Large intestine (tissue), 3 donors: ENCODE measurements at regions not wholly inside any gene's neighbourhood (a gene's known extent, or its start where the extent isn't known, plus 50 kb on each side); places are given as distances from the start of the nearest gene placed in this dataset.
"Not testable (repeated sequence)": the region's sequence is repeated elsewhere in the genome, so short reads cannot be mapped to it uniquely, and the experiment has no call there.

Experiments used
- DNase-seq, 2 donors: peaks; one replicate each; pipeline versions ENCODE4 v3.0.0 to v3.0.0-alpha.2; 2013
- H3K27ac ChIP-seq: one replicate; pipeline ENCODE4 v1.5.1; 2013; ENCODE audit warnings: low read length
- H3K27me3 ChIP-seq: 2 replicates; pipeline ENCODE4 v1.6.1; 2013; ENCODE audit warnings: low read length; ENCODE audit not compliant: control insufficient read depth, insufficient read depth
- H3K36me3 ChIP-seq: 2 replicates; pipeline ENCODE4 v1.6.1; 2013; ENCODE audit warnings: low read length; ENCODE audit not compliant: control insufficient read depth, insufficient read depth
- H3K4me1 ChIP-seq: one replicate; pipeline ENCODE4 v1.6.1; 2013; ENCODE audit warnings: low read length; ENCODE audit not compliant: control insufficient read depth, insufficient read depth
- H3K4me3 ChIP-seq: one replicate; pipeline ENCODE4 v1.5.1; 2013; ENCODE audit warnings: low read length
- H3K9me3 ChIP-seq: one replicate; pipeline ENCODE4 v1.6.1; 2013; ENCODE audit warnings: mild to moderate bottlenecking, low read depth, low read length, moderate library complexity; ENCODE audit not compliant: control insufficient read depth
- WGBS: methylation state at CpG from one replicate; pipeline ENCODE4 v1.1.5; 2013; ENCODE audit warnings: low lambda C conversion rate; ENCODE audit not compliant: insufficient coverage; 5-methylcytosine and 5-hydroxymethylcytosine counted together

DNA sequence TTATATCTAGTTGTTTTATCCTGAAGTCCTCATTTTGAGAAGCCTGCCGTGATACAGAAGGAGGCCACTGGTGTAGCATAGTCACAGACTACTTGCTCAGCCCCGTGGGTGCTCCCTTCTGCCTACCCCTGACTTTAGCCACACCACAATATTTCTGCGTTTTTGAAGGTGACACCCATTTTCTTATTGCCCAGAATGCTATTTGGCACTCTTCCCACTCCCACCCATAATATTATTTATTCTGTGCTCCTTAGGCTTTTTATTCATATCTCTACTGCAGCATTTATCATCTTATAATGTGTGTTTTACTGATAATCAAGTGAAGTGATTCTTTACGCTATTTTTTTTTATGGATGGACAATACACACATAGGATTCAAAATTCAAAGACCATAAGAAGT, 107.3 kb downstream of the OR2B2 start:
- Histone ChIP-seq H3K4me3 (no peak overlapping the region), H3K27ac (no peak overlapping the region), H3K27me3 (no peaks in the 10 kb centered on the region), H3K4me1 (no peaks in the 10 kb centered on the region), H3K36me3 (no peaks in the 10 kb centered on the region), H3K9me3 (no peaks in the 10 kb centered on the region)
- DNase-seq = no peak
- no CpG with 5 or more reads among the region's 4 CpGs for WGBS

DNA sequence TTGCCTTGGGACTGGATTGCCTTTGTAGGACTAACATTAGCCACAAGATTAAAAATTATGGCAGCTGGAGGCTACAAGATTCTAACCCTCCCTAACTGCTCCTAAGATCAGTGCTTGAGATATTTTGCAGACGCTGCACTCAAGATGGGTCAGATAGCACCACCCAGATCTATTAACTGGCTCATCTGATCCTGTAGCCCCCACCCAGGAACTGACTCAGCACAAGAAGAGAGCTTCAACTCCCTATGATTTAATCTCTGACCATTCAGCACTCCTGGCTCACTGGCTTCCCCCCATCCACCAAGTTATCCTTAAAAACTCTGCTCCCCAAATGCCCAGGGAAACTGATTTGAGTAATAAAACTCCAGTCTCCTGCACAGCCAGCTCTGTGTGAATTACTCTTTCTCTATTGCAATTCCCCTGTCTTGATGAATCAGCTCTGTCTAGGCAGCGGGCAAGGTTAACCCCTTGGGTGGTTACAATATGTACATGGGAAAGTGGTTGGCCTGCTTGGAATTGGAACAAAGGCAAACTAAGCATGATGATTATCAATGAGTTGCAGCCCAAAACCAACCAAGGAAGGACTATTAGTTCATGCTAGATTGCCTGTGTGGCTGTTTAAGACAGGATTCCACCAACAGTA, 111.3 kb downstream of the OR2B2 start:
- WGBS = no CpG with 5 or more reads among the region's 2 CpGs
- Histone ChIP-seq H3K9me3 (no peaks in the 10 kb centered on the region), H3K4me1 (no peaks in the 10 kb centered on the region), H3K36me3 (no peaks in the 10 kb centered on the region), H3K27ac (no peak overlapping the region), H3K27me3 (no peaks in the 10 kb centered on the region), H3K4me3 (no peak overlapping the region)
- DNase-seq = no peak

DNA sequence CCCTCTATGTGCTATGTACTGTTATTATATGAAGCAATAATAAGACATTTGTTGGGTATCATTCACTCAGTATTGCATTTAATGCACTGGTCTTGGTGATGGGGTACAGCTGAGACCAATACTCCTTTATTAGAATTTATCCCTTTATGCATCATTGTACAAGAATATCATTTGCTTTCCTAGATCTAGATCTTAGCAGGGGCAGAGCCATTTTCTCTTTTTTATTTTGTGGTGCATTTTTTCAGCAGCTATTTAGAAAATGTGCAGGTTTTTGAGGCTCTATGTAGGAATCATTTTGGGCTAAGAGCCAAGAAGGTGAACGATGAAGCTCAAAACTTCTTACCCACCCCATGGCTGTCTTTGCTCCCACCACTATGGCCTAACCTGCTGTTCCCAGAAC, 114.2 kb downstream of the OR2B2 start:
- Histone ChIP-seq H3K4me3 (no peak overlapping the region), H3K36me3 (no peaks in the 10 kb centered on the region), H3K27me3 (no peaks in the 10 kb centered on the region), H3K4me1 (peaks cover 22% of the 10 kb centered on the region), H3K9me3 (no peaks in the 10 kb centered on the region), H3K27ac (no peak overlapping the region)
- no CpG with 5 or more reads among the region's 1 CpG for WGBS
- no peak for DNase-seq

DNA sequence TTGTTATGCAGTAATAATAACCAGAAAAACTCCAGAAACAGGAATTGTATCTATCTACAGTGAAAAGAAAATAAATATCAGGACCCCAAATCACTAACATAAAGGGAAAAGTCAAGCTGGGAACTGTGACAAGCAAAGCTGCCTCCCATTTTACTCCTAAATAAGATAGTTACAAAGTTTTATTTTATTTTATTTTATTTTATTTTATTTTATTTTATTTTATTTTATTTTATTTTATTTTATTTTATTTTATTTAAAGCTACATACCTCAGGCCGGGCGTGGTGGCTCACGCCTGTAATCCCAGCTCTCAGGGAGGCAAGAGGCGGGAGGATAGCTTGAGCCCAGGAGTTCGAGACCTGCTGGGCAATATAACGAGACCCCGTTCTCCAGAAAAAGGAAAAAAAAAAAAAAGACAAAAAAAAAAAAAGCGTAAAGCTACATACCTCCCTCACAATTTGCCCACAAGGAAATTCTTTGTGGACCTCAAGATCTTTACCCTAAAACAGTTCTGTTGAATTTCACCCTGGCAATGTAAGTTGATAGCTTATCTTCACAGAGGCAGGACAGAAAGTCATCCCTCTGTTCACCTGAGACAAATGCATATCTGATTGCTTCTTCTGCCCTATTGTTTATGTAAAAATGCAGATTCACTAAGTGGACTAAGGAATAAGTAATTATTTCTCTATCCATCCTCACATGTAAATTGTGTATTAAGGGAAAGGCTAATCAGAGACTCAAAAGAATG, 115.3 kb downstream of the OR2B2 start:
- H3K27me3 ChIP-seq, H3K9me3 ChIP-seq, H3K27ac ChIP-seq, H3K36me3 ChIP-seq, H3K4me3 ChIP-seq, DNase-seq: not testable (repeated sequence)
- peaks cover 22% of the 10 kb centered on the region for H3K4me1 ChIP-seq
- 98% methylated on average over 7 of the region's 8 CpGs for WGBS

DNA sequence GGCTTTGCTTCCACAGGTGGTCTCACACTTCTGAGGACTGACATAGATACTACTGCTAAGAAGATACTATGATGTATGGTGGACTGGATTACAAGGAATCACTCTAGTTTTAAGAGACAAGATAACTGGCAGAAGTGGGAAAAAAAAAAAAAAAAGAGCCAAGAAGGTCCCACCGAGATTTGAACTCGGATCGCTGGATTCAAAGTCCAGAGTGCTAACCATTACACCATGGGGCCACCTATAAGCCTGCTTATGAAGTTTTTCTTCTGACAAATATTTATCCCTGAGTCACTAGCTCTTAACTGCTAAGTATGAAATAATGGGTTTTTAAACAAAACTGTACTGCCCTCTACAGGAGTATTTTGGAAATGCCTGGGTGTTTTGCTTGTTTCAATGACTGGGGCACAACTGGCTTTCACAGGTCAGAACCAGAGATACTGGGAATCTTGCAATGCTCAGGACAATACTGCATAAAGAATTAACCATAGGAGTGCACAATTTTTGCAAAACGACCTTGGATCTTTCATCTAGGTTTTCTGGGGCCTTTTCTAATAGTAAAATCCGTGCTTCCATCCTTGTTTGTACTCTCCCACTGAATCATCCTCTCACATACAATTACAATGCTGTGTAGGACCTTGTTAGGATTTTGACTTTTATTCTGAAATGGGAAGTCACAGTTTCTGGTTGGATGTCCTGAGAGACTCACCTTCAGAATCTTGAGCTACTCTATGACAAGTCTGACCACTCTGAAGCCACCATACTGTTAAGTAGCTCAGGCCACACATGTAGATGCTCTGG, 116.3 kb downstream of the OR2B2 start:
- H3K36me3 ChIP-seq = no peaks in the 10 kb centered on the region
- peak; percentile 90 for DNase-seq
- H3K27ac ChIP-seq = no peak overlapping the region
- H3K9me3 ChIP-seq = no peaks in the 10 kb centered on the region
- H3K27me3 ChIP-seq = no peaks in the 10 kb centered on the region
- no peak overlapping the region for H3K4me3 ChIP-seq
- peaks cover 22% of the 10 kb centered on the region for H3K4me1 ChIP-seq
- WGBS = no CpG with 5 or more reads among the region's 5 CpGs

DNA sequence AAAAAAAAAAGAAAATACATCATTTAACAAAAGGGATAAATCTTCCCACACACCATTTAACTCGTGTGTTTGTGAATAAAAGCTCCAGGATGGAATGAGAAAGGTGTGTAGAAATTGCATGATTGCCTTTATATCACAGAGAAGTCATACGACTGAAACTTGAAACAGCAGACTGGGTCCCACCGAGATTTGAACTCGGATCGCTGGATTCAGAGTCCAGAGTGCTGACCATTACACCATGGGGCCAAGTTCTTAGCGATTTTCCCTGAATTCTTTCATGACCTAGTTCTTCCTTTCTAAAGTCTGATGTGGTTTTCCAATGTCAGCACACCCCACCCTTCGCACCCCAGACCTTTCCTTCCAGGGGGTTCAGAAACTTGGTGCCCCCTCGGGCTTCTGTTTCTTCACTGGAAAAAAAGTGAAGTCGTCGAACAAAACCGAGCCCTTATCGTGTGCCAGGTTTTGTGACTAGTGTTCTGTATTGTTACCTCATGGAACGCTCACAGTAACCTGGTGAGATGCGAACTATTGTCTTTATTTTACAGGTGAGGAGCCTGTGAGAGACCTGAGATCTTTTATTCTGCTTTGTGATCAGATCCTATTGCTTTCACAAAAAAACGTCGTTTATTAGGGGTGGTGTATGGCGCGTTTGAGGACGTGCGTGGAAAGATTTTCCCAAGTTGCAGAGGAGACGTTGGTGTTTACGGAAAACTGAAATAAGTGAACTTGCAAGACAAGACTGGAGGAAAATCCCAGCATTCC, 120.8 kb downstream of the OR2B2 start:
- H3K27me3 ChIP-seq = no peaks in the 10 kb centered on the region
- H3K36me3 ChIP-seq = no peaks in the 10 kb centered on the region
- no peaks in the 10 kb centered on the region for H3K9me3 ChIP-seq
- H3K4me1 ChIP-seq = peaks cover 22% of the 10 kb centered on the region
- H3K4me3 ChIP-seq = peak overlapping the region; percentile 56
- WGBS = 13% methylated on average over 4 of the region's 22 CpGs
- DNase-seq = peak; percentile 68 to 83
- H3K27ac ChIP-seq = peak overlapping the region; percentile 86

DNA sequence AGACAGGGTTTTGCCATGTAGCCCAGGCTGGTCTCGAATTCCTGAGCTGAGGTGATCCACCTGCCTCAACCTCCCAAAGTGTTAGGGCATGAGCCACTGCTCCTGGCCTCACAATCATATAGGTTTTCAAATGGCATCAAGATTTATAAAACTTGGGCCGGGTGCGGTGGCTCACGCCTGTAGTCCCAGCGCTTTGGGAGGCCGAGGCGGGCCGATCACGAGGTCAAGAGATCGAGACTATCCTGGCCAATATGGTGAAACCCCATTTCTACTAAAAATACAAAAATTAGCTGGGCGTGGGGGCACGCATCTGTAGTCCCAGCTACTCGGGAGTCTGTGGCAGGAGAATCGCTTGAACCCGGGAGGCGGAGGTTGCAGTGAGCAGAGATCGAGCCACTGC, 123.8 kb downstream of the OR2B2 start:
- WGBS = 93% methylated on average over 3 of the region's 17 CpGs
- not testable (repeated sequence) for H3K27me3 ChIP-seq, H3K27ac ChIP-seq

DNA sequence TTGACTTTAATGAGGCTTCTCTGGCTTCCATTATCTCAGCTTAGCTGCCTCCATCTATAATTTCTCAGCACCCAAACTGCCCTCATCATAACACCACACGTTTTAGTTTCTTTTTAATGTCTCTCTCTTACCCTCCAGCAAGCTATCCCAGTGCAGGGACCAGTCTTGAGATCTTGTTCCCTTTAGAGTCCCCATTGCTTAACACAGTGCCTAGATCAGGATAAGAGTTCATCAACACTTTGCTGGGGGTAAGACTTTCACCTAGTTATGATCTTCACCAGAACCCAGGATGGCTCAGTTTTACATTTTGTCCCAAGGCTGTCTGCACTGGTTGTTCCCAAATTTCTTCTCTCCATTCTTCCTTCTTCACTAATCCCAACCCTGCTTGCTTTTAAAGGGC, 126.1 kb downstream of the OR2B2 start:
- no peaks in the 10 kb centered on the region for H3K36me3 ChIP-seq
- no peaks in the 10 kb centered on the region for H3K27me3 ChIP-seq
- DNase-seq = no peak
- H3K27ac ChIP-seq = no peak overlapping the region
- no peaks in the 10 kb centered on the region for H3K9me3 ChIP-seq
- 17% methylated on average over 1 of the region's 1 CpG for WGBS
- H3K4me3 ChIP-seq = no peak overlapping the region
- peaks cover 17% of the 10 kb centered on the region for H3K4me1 ChIP-seq

More for the DNA sequence above, 123.8 kb downstream of the OR2B2 start:
- not testable (repeated sequence) for DNase-seq, H3K36me3 ChIP-seq, H3K4me3 ChIP-seq, H3K9me3 ChIP-seq
- H3K4me1 ChIP-seq = peaks cover 13% of the 10 kb centered on the region

DNA sequence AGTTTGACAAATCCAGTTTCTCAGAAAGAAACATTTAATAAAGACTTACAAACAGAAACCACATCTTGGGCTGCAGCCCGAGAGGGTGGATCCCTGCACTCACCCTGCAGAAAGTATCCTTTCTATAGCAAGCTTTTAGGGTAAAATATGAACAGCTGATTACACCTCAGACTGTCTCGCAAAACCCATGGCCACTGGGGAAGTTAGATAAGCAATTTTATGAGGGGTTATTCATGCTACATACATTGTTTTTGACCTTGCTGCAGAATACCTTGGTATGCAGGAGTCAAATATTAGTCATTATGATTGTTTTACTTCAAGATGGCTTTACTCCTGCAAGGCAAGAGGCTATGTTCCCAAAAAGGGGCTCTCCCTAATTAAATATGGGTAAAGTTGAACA, 126.9 kb downstream of the OR2B2 start:
- no peaks in the 10 kb centered on the region for H3K36me3 ChIP-seq
- peak in 1 of 2 donors; percentile 35 for DNase-seq
- H3K4me3 ChIP-seq = no peak overlapping the region
- peak overlapping the region; percentile 9 for H3K27ac ChIP-seq
- 20% methylated on average over 1 of the region's 2 CpGs for WGBS
- H3K27me3 ChIP-seq = no peaks in the 10 kb centered on the region
- H3K4me1 ChIP-seq = peaks cover 17% of the 10 kb centered on the region
- no peaks in the 10 kb centered on the region for H3K9me3 ChIP-seq

DNA sequence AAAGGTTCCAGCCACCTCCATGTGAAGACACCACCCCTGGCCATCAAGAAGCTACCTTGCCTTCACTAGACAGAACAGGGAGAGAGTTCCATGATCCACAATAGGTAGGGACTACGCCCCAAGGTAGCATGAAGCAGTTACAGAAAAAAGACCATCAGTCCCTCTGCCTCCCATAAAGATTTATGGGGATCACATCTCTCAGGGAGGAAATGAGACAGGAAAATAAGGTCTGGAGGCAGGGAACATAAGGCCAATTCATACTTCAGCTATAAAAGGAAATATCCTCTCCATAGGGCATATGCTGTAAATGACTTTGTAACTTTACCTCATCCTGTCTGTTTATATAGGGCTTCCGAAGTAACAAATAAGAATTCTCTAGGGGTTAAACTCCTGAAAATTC, 129.4 kb downstream of the OR2B2 start:
- peaks cover 17% of the 10 kb centered on the region for H3K4me1 ChIP-seq
- WGBS = no CpG with 5 or more reads among the region's 2 CpGs
- H3K9me3 ChIP-seq = no peaks in the 10 kb centered on the region
- no peaks in the 10 kb centered on the region for H3K36me3 ChIP-seq
- H3K27me3 ChIP-seq = no peaks in the 10 kb centered on the region
- H3K4me3 ChIP-seq = no peak overlapping the region
- DNase-seq = peak in 1 of 2 donors; percentile 71
- peak overlapping the region; percentile 53 for H3K27ac ChIP-seq
